OCI-LY7 (cell line): ENCODE measurements at regions not wholly inside any gene's neighbourhood (a gene's known extent, or its start where the extent isn't known, plus 50 kb on each side); places are given as distances from the start of the nearest gene placed in this dataset.

Source experiments
- BruUV-seq: library from RNA; stranded (reverse); fragments of 400-500 nt; replicated peaks from 2 replicates; lab custom pipeline; 2021; lab: Mats Ljungman, UMichigan
- CTCF ChIA-PET: fragments of 300-600 bp; sonication (Branson Sonifier 250); formaldehyde crosslinking; loops from one replicate; lab custom pipeline; 2022; ENCODE audit warnings: antibody characterized with exemption; ENCODE audit not compliant: unreplicated experiment; lab: Charles Lee
- POLR2A ChIA-PET: fragments of 300-600 bp; sonication (Branson Sonifier 250); formaldehyde crosslinking; loops from one replicate; lab custom pipeline; 2022; ENCODE audit warnings: antibody characterized with exemption; lab: Charles Lee
- DNase-seq: peaks from one replicate; pipeline ENCODE4 v3.0.0-alpha.2; 2015; ENCODE audit warnings: low spot score
- H2AFZ ChIP-seq: fragments of 200-600 bp; sonication (generic), shearing (Covaris generic); 2 replicates; pipeline ENCODE4 v1.6.1; 2014; ENCODE audit warnings: mild to moderate bottlenecking, antibody characterized with exemption, low read length, moderate library complexity
- H3K27ac ChIP-seq: fragments of 200-600 bp; sonication (generic); 2 replicates; pipeline ENCODE4 v1.5.1; 2014; ENCODE audit warnings: mixed run types, low read depth, mild to moderate bottlenecking, moderate library complexity, low read length, inconsistent platforms; ENCODE audit not compliant: poor library complexity, severe bottlenecking
- H3K36me3 ChIP-seq: fragments of 200-600 bp; sonication (generic); 2 replicates; pipeline ENCODE4 v1.6.1; 2014; ENCODE audit warnings: mild to moderate bottlenecking, antibody characterized with exemption, low read length, moderate library complexity, mixed read lengths; ENCODE audit not compliant: insufficient read depth
- H3K4me1 ChIP-seq: fragments of 200-600 bp; sonication (generic); 2 replicates; pipeline ENCODE4 v1.5.1; 2014; ENCODE audit warnings: mild to moderate bottlenecking, low read length; ENCODE audit not compliant: insufficient read depth, poor library complexity, severe bottlenecking
- H3K4me2 ChIP-seq: fragments of 200-600 bp; sonication (generic); 2 replicates; pipeline ENCODE4 v1.6.1; 2014; ENCODE audit warnings: mild to moderate bottlenecking, low read length
- H3K4me3 ChIP-seq: fragments of 200-600 bp; sonication (generic); 2 replicates; pipeline ENCODE4 v1.5.1; 2014; ENCODE audit warnings: mild to moderate bottlenecking, low read depth, low read length; ENCODE audit not compliant: poor library complexity, severe bottlenecking
- H3K79me2 ChIP-seq: fragments of 200-600 bp; sonication (generic); 2 replicates; pipeline ENCODE4 v1.6.1; 2016; ENCODE audit warnings: low read depth, mild to moderate bottlenecking, low read length, moderate library complexity, mixed read lengths; ENCODE audit not compliant: insufficient read depth
- H3K9me2 ChIP-seq: fragments of 200-600 bp; sonication (generic); 2 replicates; pipeline ENCODE4 v1.6.1; 2016; ENCODE audit warnings: mild to moderate bottlenecking, low read length, mixed read lengths; ENCODE audit not compliant: insufficient read depth
- H3K9me3 ChIP-seq: fragments of 200-600 bp; sonication (generic); 2 replicates; pipeline ENCODE4 v1.6.1; 2014; ENCODE audit warnings: mild to moderate bottlenecking, mixed run types, low read length, mixed read lengths
- H4K20me1 ChIP-seq: fragments of 200-600 bp; sonication (generic); 2 replicates; pipeline ENCODE4 v1.6.1; 2014; ENCODE audit warnings: mild to moderate bottlenecking, antibody characterized with exemption, low read length, moderate library complexity, mixed read lengths; ENCODE audit not compliant: insufficient read depth
- EZH2phosphoT487 ChIP-seq: fragments of 200-600 bp; sonication (generic); IDR thresholded peaks from 2 replicates; pipeline ENCODE4 v1.6.1; 2018; ENCODE audit warnings: low read depth, borderline replicate concordance, mild to moderate bottlenecking, mixed run types, antibody characterized with exemption, low read length, moderate library complexity, mixed read lengths
- intact Hi-C: fragments of 100-400 bp; cut with micrococcal nuclease; formaldehyde crosslinking; loops from one replicate; pipeline ENCODE4 v1.10.0; 2022; ENCODE audit not compliant: unreplicated experiment
- TF ChIP-seq, protein P1 (sequence below): fragments of 200-600 bp; sonication (generic); conservative IDR thresholded peaks from 2 replicates; pipeline ENCODE4 v1.5.1; 2014; ENCODE audit warnings: mild to moderate bottlenecking, antibody characterized with exemption, low read length, moderate library complexity, mixed read lengths

DNA sequence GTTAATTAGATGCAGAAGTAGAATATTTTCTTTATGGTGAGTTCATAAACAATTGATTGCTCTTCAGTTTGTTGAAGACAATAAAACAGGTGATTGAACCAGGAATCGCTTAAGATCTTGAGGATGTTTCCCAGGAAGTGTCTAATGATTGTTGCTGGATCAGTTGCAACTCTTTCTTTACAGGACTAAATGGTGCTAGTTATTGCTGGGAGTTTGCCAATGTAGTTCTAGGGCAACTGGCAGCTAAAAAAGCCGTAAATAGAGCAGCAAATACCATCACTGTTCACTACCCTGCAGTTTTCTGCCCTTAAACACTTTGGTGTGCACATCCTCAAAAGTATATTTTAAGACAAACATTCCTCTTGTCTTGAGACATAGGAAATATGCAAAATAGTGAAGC lies 119.2 kb upstream of the ANK3 start:
- ChIA-PET POLR2A (interaction anchor here (0.9 to 1.2 kb wide), 3 partner anchors 11 to 89 kb away, joined by 3 read pairs; no protein-coding TSS in a partner anchor), CTCF (no interaction called here)
- no TSS peak for BruUV-seq
- TF ChIP-seq, protein P1, sequence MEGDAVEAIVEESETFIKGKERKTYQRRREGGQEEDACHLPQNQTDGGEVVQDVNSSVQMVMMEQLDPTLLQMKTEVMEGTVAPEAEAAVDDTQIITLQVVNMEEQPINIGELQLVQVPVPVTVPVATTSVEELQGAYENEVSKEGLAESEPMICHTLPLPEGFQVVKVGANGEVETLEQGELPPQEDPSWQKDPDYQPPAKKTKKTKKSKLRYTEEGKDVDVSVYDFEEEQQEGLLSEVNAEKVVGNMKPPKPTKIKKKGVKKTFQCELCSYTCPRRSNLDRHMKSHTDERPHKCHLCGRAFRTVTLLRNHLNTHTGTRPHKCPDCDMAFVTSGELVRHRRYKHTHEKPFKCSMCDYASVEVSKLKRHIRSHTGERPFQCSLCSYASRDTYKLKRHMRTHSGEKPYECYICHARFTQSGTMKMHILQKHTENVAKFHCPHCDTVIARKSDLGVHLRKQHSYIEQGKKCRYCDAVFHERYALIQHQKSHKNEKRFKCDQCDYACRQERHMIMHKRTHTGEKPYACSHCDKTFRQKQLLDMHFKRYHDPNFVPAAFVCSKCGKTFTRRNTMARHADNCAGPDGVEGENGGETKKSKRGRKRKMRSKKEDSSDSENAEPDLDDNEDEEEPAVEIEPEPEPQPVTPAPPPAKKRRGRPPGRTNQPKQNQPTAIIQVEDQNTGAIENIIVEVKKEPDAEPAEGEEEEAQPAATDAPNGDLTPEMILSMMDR = no peak
- no peak for TF ChIP-seq EZH2phosphoT487
- Histone ChIP-seq H3K79me2 (no peaks in the 10 kb centered on the region), H3K27ac (no peak overlapping the region), H3K4me3 (no peak overlapping the region), H3K36me3 (no peaks in the 10 kb centered on the region), H3K4me2 (no peak overlapping the region), H3K9me2 (no peaks in the 10 kb centered on the region; the same call in 1 of the 2 replicates), H3K9me3 (no peaks in the 10 kb centered on the region), H4K20me1 (no peaks in the 10 kb centered on the region), H3K4me1 (no peaks in the 10 kb centered on the region), H2AFZ (no peak overlapping the region)
- intact Hi-C loops = no loop called here
- DNase-seq = no peak

GRCh38 chr10:60508037-60508436 lies 118.4 kb upstream of the ANK3 start:
- ChIA-PET CTCF (no interaction called here), POLR2A (interaction anchor here (1.2 kb wide), 1 partner anchor 14 kb away, joined by 3 read pairs; no protein-coding TSS in a partner anchor)
- DNase-seq = no peak

DNA sequence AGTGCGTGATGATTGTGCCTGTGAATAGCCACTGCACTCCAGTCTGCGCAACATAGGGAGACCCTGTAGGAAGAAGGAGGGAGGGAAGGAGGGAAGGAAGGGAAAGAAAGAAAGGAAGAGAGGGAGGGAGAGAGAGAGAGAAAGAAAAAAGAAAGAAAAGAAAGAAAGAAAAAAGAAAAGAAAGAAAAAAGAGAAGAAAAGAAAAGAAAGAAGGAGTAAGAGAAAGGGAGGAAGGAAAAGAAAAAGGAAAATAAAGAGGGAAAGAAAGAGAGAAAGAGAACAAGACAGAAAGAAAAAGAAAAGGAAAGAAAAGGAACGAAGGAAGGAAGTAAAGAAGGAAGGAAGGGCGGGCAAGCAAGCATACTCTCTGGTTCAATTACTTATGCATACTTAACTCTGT lies 112.9 kb upstream of the ANK3 start:
- CTCF ChIA-PET = no interaction called here
- BruUV-seq = no TSS peak
- intact Hi-C loops = no loop called here

More at GRCh38 chr10:60508037-60508436, 118.4 kb upstream of the ANK3 start:
- H3K9me3 ChIP-seq = no peaks in the 10 kb centered on the region
- H3K4me3 ChIP-seq = no peak overlapping the region
- no peak for TF ChIP-seq EZH2phosphoT487
- TF ChIP-seq, protein P1 = no peak
- H3K36me3 ChIP-seq = no peaks in the 10 kb centered on the region
- H4K20me1 ChIP-seq = no peaks in the 10 kb centered on the region
- H2AFZ ChIP-seq = no peak overlapping the region
- intact Hi-C loops = no loop called here
- H3K4me1 ChIP-seq = no peaks in the 10 kb centered on the region
- no peak overlapping the region for H3K27ac ChIP-seq
- H3K4me2 ChIP-seq = no peak overlapping the region
- H3K9me2 ChIP-seq = no peaks in the 10 kb centered on the region; the same call in 1 of the 2 replicates
- H3K79me2 ChIP-seq = no peaks in the 10 kb centered on the region
- no TSS peak for BruUV-seq

More for the DNA sequence above, 112.9 kb upstream of the ANK3 start:
- no peak for DNase-seq
- H3K27ac ChIP-seq = no peak overlapping the region
- no peak overlapping the region for H3K4me3 ChIP-seq
- no peak overlapping the region for H3K4me2 ChIP-seq
- H3K79me2 ChIP-seq = no peaks in the 10 kb centered on the region
- POLR2A ChIA-PET = no interaction called here
- TF ChIP-seq, protein P1 = no peak
- no peak for TF ChIP-seq EZH2phosphoT487
- H3K9me3 ChIP-seq = no peaks in the 10 kb centered on the region
- no peaks in the 10 kb centered on the region for H4K20me1 ChIP-seq
- no peaks in the 10 kb centered on the region for H3K36me3 ChIP-seq
- H3K9me2 ChIP-seq = no peaks in the 10 kb centered on the region; the same call in 1 of the 2 replicates
- H3K4me1 ChIP-seq = no peaks in the 10 kb centered on the region
- no peak overlapping the region for H2AFZ ChIP-seq
